ENCODE measurements at regions not wholly inside any gene's neighbourhood (a gene's known extent, or its start where the extent isn't known, plus 50 kb on each side); places are given as distances from the start of the nearest gene placed in this dataset.

GRCh38 chr12:46936042-46936441 is 110.2 kb upstream of the SLC38A4 start (continued):
- no peak for TF ChIP-seq TEAD4 (CRISPR knock-in tag; IDR thresholded peaks at IDR 0.05)
- TF ChIP-seq ZNF219 (CRISPR knock-in tag; IDR thresholded peaks at IDR 0.05; ENCODE audit: borderline replicate concordance), result no peak
- TF ChIP-seq USF2 (CRISPR knock-in tag; IDR thresholded peaks at IDR 0.05), result no peak
- no peak for TF ChIP-seq CREB1 (CRISPR knock-in tag; IDR thresholded peaks at IDR 0.05)
- TF ChIP-seq E2F5 (CRISPR knock-in tag; IDR thresholded peaks at IDR 0.05), result no peak
- no peak for TF ChIP-seq MAX (CRISPR knock-in tag; IDR thresholded peaks at IDR 0.05)
- TF ChIP-seq RORB (CRISPR knock-in tag; IDR thresholded peaks at IDR 0.05), result no peak
- no peak for TF ChIP-seq KAT7 (CRISPR knock-in tag; IDR thresholded peaks at IDR 0.05; ENCODE audit: borderline replicate concordance)
- TF ChIP-seq ZNF671 (CRISPR knock-in tag; IDR thresholded peaks at IDR 0.05), result no peak

- Mint-ChIP-seq H3K27ac (peak overlapping the region; percentile 6; the same call in 1 of the 2 replicates), H3K27me3 (ENCODE audit: low read depth) (no peaks in the 10 kb centered on the region), H3K36me3 (no peaks in the 10 kb centered on the region), H3K4me1 (peaks cover 4% of the 10 kb centered on the region; the same call in 1 of the 2 replicates), H3K4me3 (no peak overlapping the region), H3K9me3 (no peaks in the 10 kb centered on the region)
- ATAC-seq (no peak), DNase-seq (ENCODE audit: low spot score) (no peak)
- TF ChIP-seq ZNF425 (CRISPR knock-in tag; conservative IDR thresholded peaks at IDR 0.05) (no peak), IRF2 (CRISPR knock-in tag; IDR thresholded peaks at IDR 0.05; ENCODE audit: borderline replicate concordance, low read depth) (no peak), ZBTB21 (CRISPR knock-in tag; IDR thresholded peaks at IDR 0.05; ENCODE audit: borderline replicate concordance) (no peak), ZNF219 (CRISPR knock-in tag; IDR thresholded peaks at IDR 0.05; ENCODE audit: borderline replicate concordance) (no peak), PREB (CRISPR knock-in tag; IDR thresholded peaks at IDR 0.05; ENCODE audit: borderline replicate concordance) (no peak), IRF1 (CRISPR knock-in tag; IDR thresholded peaks at IDR 0.05) (no peak)
- ChIA-PET CTCF (interaction anchor here (0.6 to 2.0 kb wide), 2 partner anchors 15 to 46 kb away, joined by 4 to 6 read pairs; no protein-coding TSS in a partner anchor), POLR2A (no interaction called here)
These were observed 112.4 kb upstream of the SLC38A4 start for GRCh38 chr12:46938071-46938678.

- ATAC-seq, result no peak
- Mint-ChIP-seq H3K27me3 (ENCODE audit: low read depth) (no peaks in the 10 kb centered on the region), H3K4me3 (no peak overlapping the region), H3K4me1 (peaks cover 4% of the 10 kb centered on the region; the same call in 1 of the 2 replicates), H3K27ac (no peak overlapping the region), H3K36me3 (no peaks in the 10 kb centered on the region), H3K9me3 (no peaks in the 10 kb centered on the region)
- POLR2A ChIA-PET, result no interaction called here
- no peak for DNase-seq (ENCODE audit: low spot score)
- CTCF ChIA-PET, result interaction anchor here (0.9 kb wide), 1 partner anchor 268 kb away, joined by 3 read pairs; no protein-coding TSS in a partner anchor
- no peak for TF ChIP-seq CREM (CRISPR knock-in tag; IDR thresholded peaks at IDR 0.05)
These were observed 116.2 kb upstream of the SLC38A4 start for GRCh38 chr12:46941981-46942380.

All from WTC11 (cell line).